CD14-positive monocyte (primary cell): ENCODE measurements at regions not wholly inside any gene's neighbourhood (a gene's known extent, or its start where the extent isn't known, plus 50 kb on each side); places are given as distances from the start of the nearest gene placed in this dataset.

Experiments used
- DNase-seq, 3 donors: peaks; one replicate each; pipeline ENCODE4 v3.0.0-alpha.2; 2011 to 2022
- H2AFZ ChIP-seq: 2 replicates; pipeline ENCODE4 v1.6.0; 2012; ENCODE audit warnings: mild to moderate bottlenecking, low read depth, low read length, inconsistent platforms; ENCODE audit not compliant: insufficient read depth, poor library complexity, severe bottlenecking
- H3K27ac ChIP-seq, 2 donors: 1 replicate in 1 of 2; 2 replicates in 1 of 2; pipeline ENCODE4 v1.5.1; 2012 to 2013; ENCODE audit warnings: low read length in 2 of 2, control low read depth in 1 of 2, inconsistent platforms in 1 of 2, low read depth in 1 of 2, mild to moderate bottlenecking in 1 of 2
- H3K27me3 ChIP-seq, 2 donors: one replicate each; pipeline versions ENCODE4 v1.6.0 to v1.6.1; 2011 to 2013; ENCODE audit warnings: low read length in 2 of 2; ENCODE audit not compliant: control insufficient read depth in 2 of 2, insufficient read depth in 2 of 2
- H3K36me3 ChIP-seq, 2 donors: replicated peaks in 1 of 2; 1 replicate in 1 of 2; 2 replicates in 1 of 2; pipeline versions ENCODE4 v1.5.1 to v1.6.1; 2012 to 2013; ENCODE audit warnings: low read length in 2 of 2, control low read depth in 1 of 2, inconsistent platforms in 1 of 2, mild to moderate bottlenecking in 1 of 2; ENCODE audit not compliant: insufficient read depth in 2 of 2, control insufficient read depth in 1 of 2
- H3K4me1 ChIP-seq, 2 donors: 1 replicate in 1 of 2; 2 replicates in 1 of 2; pipeline versions ENCODE4 v1.5.1 to v1.6.1; 2012 to 2013; ENCODE audit warnings: low read length in 2 of 2, control low read depth in 1 of 2, inconsistent platforms in 1 of 2, mild to moderate bottlenecking in 1 of 2, moderate library complexity in 1 of 2; ENCODE audit not compliant: insufficient read depth in 2 of 2, control insufficient read depth in 1 of 2
- H3K4me2 ChIP-seq: replicated peaks from 2 replicates; pipeline ENCODE3; 2012; ENCODE audit warnings: low read length, moderate library complexity, mild to moderate bottlenecking; ENCODE audit not compliant: poor library complexity, severe bottlenecking; ENCODE audit errors: extremely low read depth
- H3K4me3 ChIP-seq, 3 experiments: fragments of 200-600 bp in 1 of 3; sonication (generic) in 1 of 3; replicated peaks in 1 of 3; 1 replicate in 2 of 3; 2 replicates in 1 of 3; pipeline ENCODE4 v1.5.1; 2011 to 2013; ENCODE audit warnings: low read length in 3 of 3, mild to moderate bottlenecking in 3 of 3, control low read depth in 2 of 3, low read depth in 2 of 3, inconsistent platforms in 1 of 3, moderate library complexity in 1 of 3
- H3K79me2 ChIP-seq: 2 replicates; pipeline ENCODE4 v1.6.0; 2012; ENCODE audit warnings: mild to moderate bottlenecking, control low read depth, inconsistent platforms, low read length, moderate library complexity; ENCODE audit not compliant: insufficient read depth
- H3K9ac ChIP-seq: 2 replicates; pipeline ENCODE4 v1.6.0; 2017; ENCODE audit warnings: low read length, mild to moderate bottlenecking; ENCODE audit not compliant: insufficient read depth, poor library complexity, severe bottlenecking
- H3K9me3 ChIP-seq, 2 donors: replicated peaks in 1 of 2; 1 replicate in 1 of 2; 2 replicates in 1 of 2; pipeline versions ENCODE4 v1.5.1 to v1.6.1; 2012 to 2013; ENCODE audit warnings: low read length in 2 of 2, control low read depth in 1 of 2; ENCODE audit not compliant: control insufficient read depth in 1 of 2, insufficient read depth in 1 of 2
- H4K20me1 ChIP-seq: 2 replicates; pipeline ENCODE4 v1.6.0; 2012; ENCODE audit warnings: mild to moderate bottlenecking, low read length, control low read depth, moderate library complexity; ENCODE audit not compliant: insufficient read depth
- H3K27ac Mint-ChIP-seq, 7 donors: one replicate each; pipeline ENCODE4 v1.8.0; 2020; ENCODE audit warnings: mild to moderate bottlenecking in 7 of 7, mixed read lengths in 7 of 7, moderate library complexity in 6 of 7, inconsistent platforms in 2 of 7
- H3K27me3 Mint-ChIP-seq, 3 donors: one replicate each; pipeline ENCODE4 v1.8.0; 2021 to 2022; ENCODE audit warnings: low read depth in 3 of 3, mild to moderate bottlenecking in 3 of 3, mixed read lengths in 3 of 3, moderate library complexity in 3 of 3, inconsistent platforms in 1 of 3
- H3K36me3 Mint-ChIP-seq, 2 donors: one replicate each; pipeline ENCODE4 v1.8.0; 2020; ENCODE audit warnings: mixed read lengths in 2 of 2, inconsistent platforms in 1 of 2, mild to moderate bottlenecking in 1 of 2
- H3K4me1 Mint-ChIP-seq: one replicate; pipeline ENCODE4 v1.8.0; 2020; ENCODE audit warnings: mild to moderate bottlenecking, mixed read lengths
- H3K4me3 Mint-ChIP-seq, 2 donors: one replicate each; pipeline ENCODE4 v1.8.0; 2020; ENCODE audit warnings: mild to moderate bottlenecking in 2 of 2, mixed read lengths in 2 of 2, moderate library complexity in 1 of 2
- H3K9me3 Mint-ChIP-seq, 7 donors: one replicate each; pipeline ENCODE4 v1.8.0; 2020 to 2022; ENCODE audit warnings: mixed read lengths in 7 of 7, mild to moderate bottlenecking in 6 of 7, moderate library complexity in 6 of 7, inconsistent platforms in 2 of 7
- CTCF ChIP-seq: fragments of 200-600 bp; IDR thresholded peaks from one replicate; pipeline ENCODE4 v1.8.0; 2022; ENCODE audit warnings: antibody characterized with exemption, mild to moderate bottlenecking
- WGBS: methylation state at CpG from one replicate; pipeline ENCODE4 v1.1.5; 2013; ENCODE audit warnings: missing lambda C conversion rate; ENCODE audit not compliant: insufficient coverage; 5-methylcytosine and 5-hydroxymethylcytosine counted together
- intact Hi-C, 2 donors: fragments of 100-400 bp; cut with micrococcal nuclease; formaldehyde crosslinking; loops; one replicate each; pipeline versions ENCODE4 v1.15.0 to v1.15.1; 2023

- H3K27me3 ChIP-seq, result no peaks in the 10 kb centered on the region
- no peaks in the 10 kb centered on the region for H3K36me3 ChIP-seq
- no peak overlapping the region for H3K9ac ChIP-seq
- H4K20me1 ChIP-seq, result no peaks in the 10 kb centered on the region
- H3K36me3 Mint-ChIP-seq, result no peaks in the 10 kb centered on the region
- intact Hi-C loops, result no loop called here
- no peak overlapping the region for H3K4me3 Mint-ChIP-seq
- TF ChIP-seq CTCF, result no peak
- H3K9me3 ChIP-seq, result peaks cover 5 to 7% of the 10 kb centered on the region in 2 donors
- no peak for DNase-seq
- H3K4me1 Mint-ChIP-seq, result no peaks in the 10 kb centered on the region
- no peak overlapping the region for H3K27ac ChIP-seq
- no peak overlapping the region for H3K4me2 ChIP-seq
- H3K79me2 ChIP-seq, result no peaks in the 10 kb centered on the region
- H3K4me1 ChIP-seq, result no peaks in the 10 kb centered on the region
- no peaks in the 10 kb centered on the region for H3K27me3 Mint-ChIP-seq
- H3K27ac Mint-ChIP-seq, result no peak overlapping the region
- no peak overlapping the region for H3K4me3 ChIP-seq
- 91% methylated on average over 5 of the region's 5 CpGs for WGBS
- no peak overlapping the region for H2AFZ ChIP-seq
- peaks cover 8 to 19% (median 10%) of the 10 kb centered on the region in 7 donors for H3K9me3 Mint-ChIP-seq
These were observed 1058.5 kb upstream of the SEMA6A start for GRCh38 chr5:117633093-117633492.

GRCh38 chr5:117624201-117624600 lies 1049.6 kb upstream of the SEMA6A start:
- H3K27ac Mint-ChIP-seq, result no peak overlapping the region
- H3K4me2 ChIP-seq, result no peak overlapping the region
- H3K79me2 ChIP-seq, result no peaks in the 10 kb centered on the region
- H3K9me3 ChIP-seq, result no peaks in the 10 kb centered on the region
- TF ChIP-seq CTCF, result no peak
- no peak overlapping the region for H3K9ac ChIP-seq
- H4K20me1 ChIP-seq, result no peaks in the 10 kb centered on the region
- H3K36me3 ChIP-seq, result no peaks in the 10 kb centered on the region
- no peak overlapping the region for H3K4me3 Mint-ChIP-seq
- WGBS, result no CpG with 5 or more reads among the region's 3 CpGs
- H3K27me3 ChIP-seq, result no peaks in the 10 kb centered on the region
- H3K4me3 ChIP-seq, result no peak overlapping the region
- intact Hi-C loops, result no loop called here
- H3K27me3 Mint-ChIP-seq, result no peaks in the 10 kb centered on the region
- no peaks in the 10 kb centered on the region for H3K36me3 Mint-ChIP-seq
- DNase-seq, result no peak
- H3K9me3 Mint-ChIP-seq, result peaks cover 0 to 8% (median 3%) of the 10 kb centered on the region in 7 donors
- H3K4me1 ChIP-seq, result no peaks in the 10 kb centered on the region
- no peak overlapping the region for H3K27ac ChIP-seq
- no peaks in the 10 kb centered on the region for H3K4me1 Mint-ChIP-seq
- H2AFZ ChIP-seq, result no peak overlapping the region
